ENCODE measurements at regions not wholly inside any gene's neighbourhood (a gene's known extent, or its start where the extent isn't known, plus 50 kb on each side); places are given as distances from the start of the nearest gene placed in this dataset.

DNA sequence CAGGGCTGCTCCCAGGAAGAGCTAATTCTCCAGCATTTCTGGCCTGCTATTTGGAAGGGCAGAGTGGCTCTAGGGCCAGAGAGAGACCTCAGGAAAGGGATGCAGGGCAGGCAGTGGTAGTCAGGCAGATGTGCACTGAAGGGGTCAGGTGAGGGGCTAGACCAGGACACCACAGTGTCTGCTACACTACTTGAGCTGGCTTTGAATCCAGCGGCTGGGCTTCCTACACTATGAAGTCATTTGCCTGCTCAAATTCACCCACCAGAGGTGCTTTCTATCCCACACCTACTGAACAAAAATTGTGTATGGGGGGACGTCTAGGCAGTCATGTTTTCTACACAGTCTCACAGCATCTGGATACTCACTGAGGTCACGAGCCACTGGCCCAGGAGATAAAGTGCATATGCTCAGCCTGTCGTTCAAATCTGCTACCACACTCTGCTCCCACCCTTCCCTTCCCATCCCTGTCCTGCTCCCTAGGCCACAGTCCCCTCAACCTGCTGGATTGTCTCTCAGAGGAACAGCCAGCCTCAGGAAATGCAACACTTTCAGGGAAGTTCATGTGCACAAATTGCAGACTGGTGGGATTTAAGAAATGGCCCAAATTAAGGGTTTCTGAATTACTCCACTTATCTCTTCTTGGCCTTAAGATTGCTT lies 49.9 kb upstream of the SLC6A11 start:
- DNase-seq, result no peak
